Fibroblast of skin of scalp (primary cell): ENCODE measurements at regions not wholly inside any gene's neighbourhood (a gene's known extent, or its start where the extent isn't known, plus 50 kb on each side); places are given as distances from the start of the nearest gene placed in this dataset.
"Not testable (repeated sequence)": the region's sequence is repeated elsewhere in the genome, so short reads cannot be mapped to it uniquely, and the experiment has no call there.

ENCODE experiments used
- DNase-seq: peaks from one replicate; pipeline ENCODE4 v3.0.0-alpha.2; 2013

- DNase-seq, result no peak
These were observed 117.8 kb upstream of the ENPP6 start for GRCh38 chr4:184335520-184335919.

DNA sequence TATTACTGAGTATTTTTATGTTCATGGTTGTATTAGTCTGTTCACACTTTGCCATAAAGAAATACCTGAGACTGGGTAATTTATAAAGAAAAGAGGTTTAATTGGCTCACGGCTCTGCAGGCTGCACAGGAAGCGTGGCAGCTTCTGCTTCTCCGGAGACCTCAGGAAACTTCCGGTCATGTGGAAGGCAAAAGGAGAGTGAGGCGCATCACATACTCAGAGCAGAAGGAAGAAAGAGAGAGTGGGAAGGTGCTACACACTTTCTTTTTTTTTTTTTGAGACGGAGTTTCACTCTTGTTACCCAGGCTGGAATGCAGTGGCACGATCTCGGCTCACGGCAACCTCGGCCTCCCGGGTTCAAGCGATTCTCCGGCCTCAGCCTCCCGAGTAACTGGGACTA is 115.8 kb upstream of the ENPP6 start:
- DNase-seq, result not testable (repeated sequence)

DNA sequence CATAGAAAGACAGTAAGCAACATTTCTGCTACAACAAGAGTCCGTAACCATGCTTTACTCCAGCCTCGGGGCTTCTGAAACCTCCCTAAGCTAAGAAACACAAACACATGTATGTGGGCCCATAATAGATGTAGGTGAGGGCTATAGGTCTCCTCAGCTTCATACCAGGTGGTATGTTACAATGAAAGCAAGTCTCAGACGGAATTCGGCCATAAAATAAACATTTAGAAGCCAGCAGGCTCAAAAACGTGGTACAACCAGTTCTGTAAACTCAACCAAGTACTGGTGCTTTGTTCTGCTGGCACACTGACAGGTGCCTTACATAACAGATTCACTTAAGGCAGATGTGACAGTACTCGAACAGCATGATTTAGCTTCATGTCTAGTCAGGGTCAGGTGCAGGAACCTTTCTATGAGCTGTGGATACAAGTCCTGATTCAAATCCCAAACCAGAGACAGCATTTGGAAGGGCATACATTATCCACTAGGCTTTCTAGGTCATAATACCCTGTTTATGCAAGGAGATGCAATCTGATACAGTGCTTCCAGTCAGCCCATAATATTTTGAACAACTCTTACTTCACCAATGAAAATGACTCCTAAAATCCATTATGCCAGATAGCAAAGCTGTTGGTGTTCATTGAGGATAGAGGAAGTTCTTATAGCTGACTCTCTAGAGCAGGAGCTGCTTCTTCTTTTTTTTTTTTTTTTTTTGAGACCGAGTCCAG is 113.8 kb upstream of the ENPP6 start:
- DNase-seq, result no peak

DNA sequence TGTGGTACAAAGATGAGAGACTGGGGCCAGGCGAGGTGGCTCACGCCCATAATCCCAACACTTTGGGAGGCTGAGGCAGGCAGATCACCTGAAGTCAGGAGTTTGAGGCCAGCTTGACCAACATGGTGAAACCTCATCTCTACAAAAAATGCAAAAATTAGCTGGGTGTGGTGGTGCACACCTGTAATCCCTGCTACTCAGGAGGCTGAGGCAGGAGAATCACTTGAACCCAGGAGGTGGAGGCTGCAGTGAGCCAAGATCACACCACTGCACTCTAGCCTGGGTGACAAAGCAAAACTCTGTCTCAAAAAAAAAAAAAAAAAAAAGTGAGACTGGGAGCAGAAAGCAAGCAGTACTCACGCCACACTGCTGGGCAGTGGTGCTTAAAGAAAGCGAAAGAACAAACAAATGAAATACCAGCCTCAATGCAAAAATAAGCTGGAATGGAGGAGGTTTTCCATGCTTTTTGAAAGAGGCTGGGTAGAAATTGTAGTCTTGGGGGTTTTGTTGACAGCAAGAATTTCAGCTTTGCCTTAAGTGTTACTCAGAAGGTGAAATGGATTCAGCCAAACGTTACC is 112.9 kb upstream of the ENPP6 start:
- DNase-seq, result not testable (repeated sequence)

DNA sequence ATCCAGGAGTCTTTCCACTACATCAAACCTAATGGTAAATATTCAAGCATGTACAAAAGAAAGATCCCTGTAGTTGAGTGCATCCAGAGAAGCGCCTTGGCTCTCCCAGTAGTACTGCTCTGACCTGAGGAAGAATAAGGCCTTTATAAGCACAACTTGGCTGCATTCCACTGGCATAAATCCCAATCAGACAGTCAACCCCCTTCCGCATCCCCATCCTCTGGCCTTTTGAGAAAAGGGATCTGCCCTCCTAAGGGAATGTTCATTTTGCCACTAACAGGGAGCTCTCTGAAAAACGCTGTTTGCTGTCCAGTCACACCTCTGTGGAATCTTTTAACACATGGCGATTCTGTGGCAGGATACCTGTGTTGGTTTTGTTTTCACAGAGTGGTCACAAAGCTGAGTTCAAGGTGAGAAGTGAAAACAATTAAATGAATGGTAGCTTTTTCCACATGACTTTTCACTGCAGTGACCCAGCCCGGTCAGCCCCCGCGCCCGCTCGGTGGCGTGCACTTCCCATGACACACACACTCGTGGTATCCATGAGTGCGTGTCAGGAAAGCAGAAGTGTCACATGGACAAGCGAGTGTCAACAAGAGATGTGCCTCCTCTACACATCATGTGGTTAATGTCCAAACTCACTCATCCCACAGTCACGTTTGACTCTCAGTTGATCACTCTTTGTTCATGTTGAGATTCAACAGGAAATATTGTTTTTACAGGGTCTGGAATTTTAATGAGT is 112.2 kb upstream of the ENPP6 start:
- DNase-seq, result peak; percentile 75

- no peak for DNase-seq
These were observed 111.6 kb upstream of the ENPP6 start for GRCh38 chr4:184329235-184329634.

GRCh38 chr4:184328022-184328736 is 110.5 kb upstream of the ENPP6 start:
- no peak for DNase-seq

- no peak for DNase-seq
These were observed 107.3 kb upstream of the ENPP6 start for GRCh38 chr4:184324939-184325477.

- DNase-seq, result no peak
These were observed 104.8 kb upstream of the ENPP6 start for GRCh38 chr4:184322328-184323025.

GRCh38 chr4:184320631-184321030 is 103.0 kb upstream of the ENPP6 start:
- no peak for DNase-seq

GRCh38 chr4:184318852-184319251 is 101.2 kb upstream of the ENPP6 start:
- no peak for DNase-seq

GRCh38 chr4:184317234-184317918 is 99.7 kb upstream of the ENPP6 start:
- no peak for DNase-seq

DNA sequence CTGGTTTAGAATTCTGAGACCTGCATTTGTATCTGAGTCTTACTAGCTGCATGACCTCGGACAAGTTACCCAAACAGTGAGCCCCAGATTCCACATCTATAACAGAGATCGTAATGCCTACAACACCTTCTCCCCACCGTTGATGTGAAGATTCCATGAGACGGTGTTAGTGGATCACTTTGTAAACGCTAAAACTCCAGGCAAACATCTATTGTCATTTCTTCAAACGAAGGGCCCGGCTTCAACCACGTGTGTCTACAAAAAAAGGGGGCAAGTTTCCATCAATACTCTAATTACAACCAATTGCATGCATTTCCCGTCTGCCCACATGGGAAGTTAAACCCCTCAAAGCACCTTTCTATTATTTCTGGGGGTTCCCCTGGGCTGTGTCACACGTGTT is 99.1 kb upstream of the ENPP6 start:
- no peak for DNase-seq

- no peak for DNase-seq
These were observed 98.1 kb upstream of the ENPP6 start for GRCh38 chr4:184315675-184316359.

- no peak for DNase-seq
These were observed 96.3 kb upstream of the ENPP6 start for GRCh38 chr4:184313702-184314659.

DNA sequence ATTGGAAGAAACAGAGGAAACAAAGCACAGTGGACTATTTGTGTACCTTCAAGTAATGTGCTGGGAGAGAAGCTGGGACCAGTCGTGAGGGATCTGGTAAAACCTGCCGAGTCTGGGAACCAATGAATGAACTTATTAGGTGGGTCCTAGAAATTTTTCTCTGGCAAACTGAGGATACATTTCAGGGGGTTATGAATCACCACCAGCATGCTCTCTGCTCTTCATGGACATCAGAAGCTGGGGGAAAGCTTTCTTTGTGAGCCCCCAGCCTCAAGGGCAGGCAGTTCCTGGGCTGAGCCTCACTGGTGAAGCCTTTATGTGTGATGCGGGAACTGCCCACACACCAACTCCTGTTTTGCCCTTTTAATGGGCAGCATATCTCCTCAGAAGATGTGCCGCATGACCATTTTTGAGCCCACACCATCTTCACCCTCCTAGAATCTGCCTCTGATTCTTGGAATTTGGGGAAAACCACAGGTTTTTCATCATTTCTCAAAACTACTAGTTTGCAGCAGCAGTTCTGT is 95.4 kb upstream of the ENPP6 start:
- no peak for DNase-seq

DNA sequence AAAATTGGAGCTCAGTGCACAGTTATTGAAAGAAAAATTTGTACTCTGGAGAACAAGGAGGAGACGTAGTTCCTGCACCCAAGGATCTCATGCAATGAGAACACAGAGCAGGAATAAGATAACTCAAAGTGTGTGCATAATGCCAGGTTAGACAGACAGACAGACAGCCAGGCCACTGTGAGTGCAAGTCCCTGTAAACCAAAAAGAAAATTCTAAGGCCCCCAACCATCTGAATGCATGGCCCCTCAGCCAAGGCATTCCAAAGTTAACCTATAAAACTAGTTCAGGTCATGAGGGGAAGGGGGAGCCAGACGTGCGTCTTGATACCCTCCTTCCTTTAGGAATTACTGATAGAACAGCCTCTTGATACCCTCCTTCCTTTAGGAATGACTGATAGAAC is 94.5 kb upstream of the ENPP6 start:
- no peak for DNase-seq

DNA sequence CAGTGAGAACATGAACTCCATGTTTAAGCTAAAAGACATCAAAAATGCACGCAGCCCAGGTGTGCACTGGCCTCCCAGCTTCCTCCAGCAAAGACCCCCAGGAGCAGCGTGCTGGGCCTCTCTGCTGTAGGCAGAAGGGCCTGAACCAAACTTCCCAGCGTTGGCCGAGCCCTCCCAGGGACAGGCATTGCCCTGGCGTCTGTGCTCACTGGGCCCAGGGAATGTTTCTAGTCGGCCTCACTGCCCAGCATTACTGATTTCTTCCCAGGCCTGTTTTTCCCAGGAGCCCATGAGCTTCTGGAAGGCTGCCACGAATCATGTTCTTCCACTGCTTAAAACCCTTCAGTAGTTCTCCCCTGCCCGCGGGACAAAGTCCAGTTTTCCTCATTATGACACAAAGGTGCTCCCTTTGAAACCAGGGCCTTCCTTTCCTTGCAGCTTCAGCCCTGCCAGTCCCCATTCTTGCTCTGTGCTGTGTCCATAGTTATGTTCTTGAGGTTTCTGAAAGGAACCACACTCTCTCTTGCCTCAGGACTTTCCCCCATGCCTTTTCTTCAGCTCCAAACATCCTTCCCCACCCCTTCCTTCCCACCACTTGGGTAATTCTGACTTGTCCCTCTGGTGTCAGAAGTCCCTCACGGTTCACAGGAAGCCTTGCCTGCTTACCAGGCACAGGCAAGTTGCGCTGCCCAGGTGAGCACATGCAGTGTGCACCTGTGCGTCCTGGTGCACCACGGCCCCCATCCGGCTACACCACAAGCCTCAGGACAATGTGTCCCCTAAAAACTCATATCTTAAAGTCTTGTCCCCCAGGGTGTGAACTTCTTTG is 93.4 kb upstream of the ENPP6 start:
- DNase-seq, result no peak

GRCh38 chr4:184310171-184310567 is 92.5 kb upstream of the ENPP6 start:
- no peak for DNase-seq
